ENCODE measurements at regions not wholly inside any gene's neighbourhood (a gene's known extent, or its start where the extent isn't known, plus 50 kb on each side); places are given as distances from the start of the nearest gene placed in this dataset.

DNA sequence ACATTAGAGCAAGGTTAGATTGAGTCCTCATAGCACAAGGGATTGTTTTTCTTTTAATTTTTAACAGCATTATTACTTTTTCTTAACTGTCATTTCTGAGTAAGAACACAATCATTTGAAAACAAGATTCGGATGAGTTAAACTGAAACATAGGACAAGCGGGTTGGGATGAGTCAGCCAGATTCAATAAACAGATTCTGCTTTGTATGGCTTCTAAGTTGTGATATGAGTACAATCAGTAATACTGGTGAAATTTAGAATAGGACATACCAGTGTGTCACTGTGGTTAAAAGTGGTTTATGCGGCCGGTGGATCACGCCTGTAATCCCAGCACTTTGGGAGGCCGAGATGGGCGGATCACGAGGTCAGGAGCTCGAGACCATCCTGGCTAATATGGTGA, 364.3 kb upstream of the CDH10 start:
- TF ChIP-seq, protein P1, sequence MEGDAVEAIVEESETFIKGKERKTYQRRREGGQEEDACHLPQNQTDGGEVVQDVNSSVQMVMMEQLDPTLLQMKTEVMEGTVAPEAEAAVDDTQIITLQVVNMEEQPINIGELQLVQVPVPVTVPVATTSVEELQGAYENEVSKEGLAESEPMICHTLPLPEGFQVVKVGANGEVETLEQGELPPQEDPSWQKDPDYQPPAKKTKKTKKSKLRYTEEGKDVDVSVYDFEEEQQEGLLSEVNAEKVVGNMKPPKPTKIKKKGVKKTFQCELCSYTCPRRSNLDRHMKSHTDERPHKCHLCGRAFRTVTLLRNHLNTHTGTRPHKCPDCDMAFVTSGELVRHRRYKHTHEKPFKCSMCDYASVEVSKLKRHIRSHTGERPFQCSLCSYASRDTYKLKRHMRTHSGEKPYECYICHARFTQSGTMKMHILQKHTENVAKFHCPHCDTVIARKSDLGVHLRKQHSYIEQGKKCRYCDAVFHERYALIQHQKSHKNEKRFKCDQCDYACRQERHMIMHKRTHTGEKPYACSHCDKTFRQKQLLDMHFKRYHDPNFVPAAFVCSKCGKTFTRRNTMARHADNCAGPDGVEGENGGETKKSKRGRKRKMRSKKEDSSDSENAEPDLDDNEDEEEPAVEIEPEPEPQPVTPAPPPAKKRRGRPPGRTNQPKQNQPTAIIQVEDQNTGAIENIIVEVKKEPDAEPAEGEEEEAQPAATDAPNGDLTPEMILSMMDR (conservative IDR thresholded peaks at IDR 0.05 in 1 of 2, IDR thresholded peaks at IDR 0.05 in 1 of 2; ENCODE audit: low read depth in 1 of 2, low read length in 2 of 2) = no peak
- TF ChIP-seq EZH2 (IDR thresholded peaks at IDR 0.05; ENCODE audit: low read length, missing control alignments) = no peak

Data from fibroblast of lung (primary cell).